ENCODE measurements at regions not wholly inside any gene's neighbourhood (a gene's known extent, or its start where the extent isn't known, plus 50 kb on each side); places are given as distances from the start of the nearest gene placed in this dataset.

- Histone ChIP-seq H3K27me3 (ENCODE audit: insufficient read depth, low read length, poor library complexity) (no peaks in the 10 kb centered on the region), H3K4me1 (ENCODE audit: insufficient read depth, low read length) (peaks cover 77% of the 10 kb centered on the region), H3K79me2 (ENCODE audit: insufficient read depth, low read length) (no peaks in the 10 kb centered on the region), H3K4me3 (ENCODE audit: low read depth in 1 of 2, low read length in 2 of 2) (no peak overlapping the region), H4K20me1 (ENCODE audit: insufficient read depth, low read length) (no peaks in the 10 kb centered on the region), H3K27ac (ENCODE audit: low read length) (peak overlapping the region; percentile 31; the same call in 1 of the 2 replicates), H2AFZ (ENCODE audit: low read depth, low read length) (peak overlapping the region; percentile 63), H3K4me2 (ENCODE audit: insufficient read depth, low read length) (no peak overlapping the region), H3K9me3 (ENCODE audit: insufficient read depth, low read length, severe bottlenecking) (no peaks in the 10 kb centered on the region), H3K9ac (ENCODE audit: low read depth, low read length) (peak overlapping the region; percentile 23; the same call in 1 of the 2 replicates), H3K36me3 (ENCODE audit: insufficient read depth, low read length) (no peaks in the 10 kb centered on the region)
- ATAC-seq (ENCODE audit: insufficient read depth, low read depth) (no peak), DNase-seq (no peak)
- TF ChIP-seq CTCF (IDR thresholded peaks at IDR 0.05; ENCODE audit: borderline replicate concordance, extremely low read depth, low read length, poor library complexity, severe bottlenecking) (no peak), EZH2 (IDR thresholded peaks at IDR 0.05; ENCODE audit: borderline replicate concordance, low read depth, low read length, severe bottlenecking) (no peak)
These were observed 200.3 kb upstream of the MTNR1B start for GRCh38 chr11:92769112-92769511.

- DNase-seq (no peak), ATAC-seq (ENCODE audit: insufficient read depth, low read depth) (no peak)
- Histone ChIP-seq H3K4me2 (ENCODE audit: insufficient read depth, low read length) (peak overlapping the region; percentile 53), H3K4me1 (ENCODE audit: insufficient read depth, low read length) (peaks cover 69% of the 10 kb centered on the region), H4K20me1 (ENCODE audit: insufficient read depth, low read length) (no peaks in the 10 kb centered on the region), H2AFZ (ENCODE audit: low read depth, low read length) (peak overlapping the region; percentile 76), H3K36me3 (ENCODE audit: insufficient read depth, low read length) (no peaks in the 10 kb centered on the region), H3K9ac (ENCODE audit: low read depth, low read length) (peak overlapping the region; percentile 48), H3K27me3 (ENCODE audit: insufficient read depth, low read length, poor library complexity) (no peaks in the 10 kb centered on the region), H3K4me3 (ENCODE audit: low read depth in 1 of 2, low read length in 2 of 2) (peak overlapping the region in 1 of 2 experiments; percentile 41; a peak in 2 of 4 replicates), H3K9me3 (ENCODE audit: insufficient read depth, low read length, severe bottlenecking) (no peaks in the 10 kb centered on the region), H3K79me2 (ENCODE audit: insufficient read depth, low read length) (no peaks in the 10 kb centered on the region), H3K27ac (ENCODE audit: low read length) (peak overlapping the region; percentile 86)
- no peak for TF ChIP-seq CTCF (IDR thresholded peaks at IDR 0.05; ENCODE audit: borderline replicate concordance, extremely low read depth, low read length, poor library complexity, severe bottlenecking)
- no peak for TF ChIP-seq EZH2 (IDR thresholded peaks at IDR 0.05; ENCODE audit: borderline replicate concordance, low read depth, low read length, severe bottlenecking)
These were observed 199.0 kb upstream of the MTNR1B start for GRCh38 chr11:92770419-92770818.

GRCh38 chr11:92770981-92771380 is 198.5 kb upstream of the MTNR1B start:
- Histone ChIP-seq H3K36me3 (ENCODE audit: insufficient read depth, low read length) (no peaks in the 10 kb centered on the region), H3K4me3 (ENCODE audit: low read depth in 1 of 2, low read length in 2 of 2) (peak overlapping the region in 1 of 2 experiments; percentile 41; a peak in 2 of 4 replicates), H3K9ac (ENCODE audit: low read depth, low read length) (peak overlapping the region; percentile 48), H2AFZ (ENCODE audit: low read depth, low read length) (peak overlapping the region; percentile 76), H3K27ac (ENCODE audit: low read length) (peak overlapping the region; percentile 86), H3K27me3 (ENCODE audit: insufficient read depth, low read length, poor library complexity) (no peaks in the 10 kb centered on the region), H4K20me1 (ENCODE audit: insufficient read depth, low read length) (no peaks in the 10 kb centered on the region), H3K9me3 (ENCODE audit: insufficient read depth, low read length, severe bottlenecking) (no peaks in the 10 kb centered on the region), H3K79me2 (ENCODE audit: insufficient read depth, low read length) (no peaks in the 10 kb centered on the region), H3K4me1 (ENCODE audit: insufficient read depth, low read length) (peaks cover 66% of the 10 kb centered on the region), H3K4me2 (ENCODE audit: insufficient read depth, low read length) (peak overlapping the region; percentile 53)
- TF ChIP-seq EZH2 (IDR thresholded peaks at IDR 0.05; ENCODE audit: borderline replicate concordance, low read depth, low read length, severe bottlenecking) (no peak), CTCF (IDR thresholded peaks at IDR 0.05; ENCODE audit: borderline replicate concordance, extremely low read depth, low read length, poor library complexity, severe bottlenecking) (no peak)
- peak; percentile 93 for ATAC-seq (ENCODE audit: insufficient read depth, low read depth)
- peak; percentile 67 for DNase-seq
